HCT116 (cell line): ENCODE measurements at regions not wholly inside any gene's neighbourhood (a gene's known extent, or its start where the extent isn't known, plus 50 kb on each side); places are given as distances from the start of the nearest gene placed in this dataset.

Experiments
- EZH2phosphoT487 ChIP-seq: fragments of 200-600 bp; IDR thresholded peaks from 2 replicates; pipeline ENCODE4 v1.6.1; 2018; ENCODE audit warnings: antibody characterized with exemption, borderline replicate concordance
- FOSL1 ChIP-seq: IDR thresholded peaks from 2 replicates; pipeline ENCODE4 v1.6.1; 2012; ENCODE audit warnings: low read depth
- POLR2AphosphoS5 ChIP-seq: IDR thresholded peaks from 2 replicates; pipeline ENCODE4 v1.6.1; 2011; ENCODE audit warnings: mild to moderate bottlenecking, low read depth, low read length, moderate library complexity
- YY1 ChIP-seq: IDR thresholded peaks from 2 replicates; pipeline ENCODE4 v1.6.1; 2011; ENCODE audit warnings: low read length, low read depth, moderate library complexity, mild to moderate bottlenecking; ENCODE audit not compliant: insufficient replicate concordance; ENCODE audit errors: extremely low read depth
- ZNF274 ChIP-seq: fragments of 200-500 bp; sonication (Bioruptor generic); IDR thresholded peaks from 2 replicates; pipeline ENCODE4 v1.6.1; 2014; ENCODE audit warnings: mild to moderate bottlenecking, low read depth, low read length, inconsistent platforms
- TF ChIP-seq, protein P1 (sequence below), 3 experiments: fragments of 200-600 bp in 1 of 3; sonication (generic) in 1 of 3; IDR thresholded peaks in 2 of 3; conservative IDR thresholded peaks in 1 of 3; 2 replicates each; pipeline ENCODE4 v1.5.1; 2012 to 2017; ENCODE audit warnings: low read depth in 2 of 3, low read length in 2 of 3, antibody characterized with exemption in 1 of 3, borderline replicate concordance in 1 of 3, control low read depth in 1 of 3, mild to moderate bottlenecking in 1 of 3, mixed read lengths in 1 of 3, mixed run types in 1 of 3, moderate library complexity in 1 of 3; ENCODE audit not compliant: insufficient read depth in 1 of 3

- TF ChIP-seq ZNF274 (no peak), POLR2AphosphoS5 (no peak), FOSL1 (no peak), EZH2phosphoT487 (no peak), YY1 (no peak)
- TF ChIP-seq, protein P1, sequence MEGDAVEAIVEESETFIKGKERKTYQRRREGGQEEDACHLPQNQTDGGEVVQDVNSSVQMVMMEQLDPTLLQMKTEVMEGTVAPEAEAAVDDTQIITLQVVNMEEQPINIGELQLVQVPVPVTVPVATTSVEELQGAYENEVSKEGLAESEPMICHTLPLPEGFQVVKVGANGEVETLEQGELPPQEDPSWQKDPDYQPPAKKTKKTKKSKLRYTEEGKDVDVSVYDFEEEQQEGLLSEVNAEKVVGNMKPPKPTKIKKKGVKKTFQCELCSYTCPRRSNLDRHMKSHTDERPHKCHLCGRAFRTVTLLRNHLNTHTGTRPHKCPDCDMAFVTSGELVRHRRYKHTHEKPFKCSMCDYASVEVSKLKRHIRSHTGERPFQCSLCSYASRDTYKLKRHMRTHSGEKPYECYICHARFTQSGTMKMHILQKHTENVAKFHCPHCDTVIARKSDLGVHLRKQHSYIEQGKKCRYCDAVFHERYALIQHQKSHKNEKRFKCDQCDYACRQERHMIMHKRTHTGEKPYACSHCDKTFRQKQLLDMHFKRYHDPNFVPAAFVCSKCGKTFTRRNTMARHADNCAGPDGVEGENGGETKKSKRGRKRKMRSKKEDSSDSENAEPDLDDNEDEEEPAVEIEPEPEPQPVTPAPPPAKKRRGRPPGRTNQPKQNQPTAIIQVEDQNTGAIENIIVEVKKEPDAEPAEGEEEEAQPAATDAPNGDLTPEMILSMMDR (IDR thresholded peaks at IDR 0.05 in 2 of 3, conservative IDR thresholded peaks at IDR 0.05 in 1 of 3; ENCODE audit: borderline replicate concordance in 1 of 3, insufficient read depth in 1 of 3, low read depth in 2 of 3, low read length in 2 of 3), result no peak
These were observed 1003.6 kb downstream of the FAT4 start for GRCh38 chr4:126318376-126318775.
